SK-N-SH (cell line): ENCODE measurements at regions not wholly inside any gene's neighbourhood (a gene's known extent, or its start where the extent isn't known, plus 50 kb on each side); places are given as distances from the start of the nearest gene placed in this dataset.

Experiments
- CTCF ChIA-PET: fragments of 300-600, 350-600 bp; formaldehyde crosslinking; extraction: SDS; loops from one replicate; lab custom pipeline; 2021; lab: Yijun Ruan, JAX
- POLR2A ChIA-PET: fragments of 350-600 bp; sonication (Branson Sonifier 250); formaldehyde crosslinking; extraction: SDS; loops from one replicate; lab custom pipeline; 2020; ENCODE audit warnings: antibody characterized with exemption, inconsistent platforms; lab: Yijun Ruan, JAX
- DNase-seq: peaks from one replicate; pipeline ENCODE4 v3.0.0; 2012
- H2AFZ ChIP-seq: fragments of 200-600 bp; sonication (generic); 2 replicates; pipeline ENCODE4 v1.8.1; 2016; ENCODE audit warnings: antibody characterized with exemption, mild to moderate bottlenecking, low read depth
- H3F3A ChIP-seq: fragments of 200-600 bp; sonication (generic); replicated peaks from 2 replicates; pipeline ENCODE3; 2016; ENCODE audit warnings: antibody characterized with exemption, mild to moderate bottlenecking; ENCODE audit not compliant: insufficient read depth
- H3K27ac ChIP-seq, 2 experiments: fragments of 200-500 bp in 1 of 2; fragments of 200-600 bp in 1 of 2; sonication (Bioruptor generic) in 1 of 2; sonication (generic), shearing (Covaris generic) in 1 of 2; 2 replicates each; pipeline versions ENCODE4 v1.5.1 to v1.6.1; 2014 to 2016; ENCODE audit warnings: low read depth in 2 of 2, inconsistent platforms in 1 of 2, low read length in 1 of 2, mild to moderate bottlenecking in 1 of 2, mixed read lengths in 1 of 2
- H3K27me3 ChIP-seq: fragments of 200-600 bp; sonication (generic), shearing (Covaris generic); 2 replicates; pipeline ENCODE4 v1.6.1; 2016; ENCODE audit warnings: mixed run types; ENCODE audit not compliant: insufficient read depth
- H3K36me3 ChIP-seq, 2 experiments: fragments of 200-500 bp in 1 of 2; fragments of 200-600 bp in 1 of 2; sonication (Bioruptor generic) in 1 of 2; sonication (generic) in 1 of 2; replicated peaks in 1 of 2; 2 replicates each; pipeline versions ENCODE3 to v1.5.1; 2014 to 2016; ENCODE audit warnings: low read length in 1 of 2, mild to moderate bottlenecking in 1 of 2; ENCODE audit not compliant: insufficient read depth in 2 of 2, control insufficient read depth in 1 of 2
- H3K4me1 ChIP-seq, 2 experiments: fragments of 200-500 bp in 1 of 2; fragments of 200-600 bp in 1 of 2; sonication (Bioruptor generic) in 1 of 2; sonication (generic), shearing (Covaris generic) in 1 of 2; 2 replicates each; pipeline versions ENCODE4 v1.5.1 to v1.6.1; 2014 to 2016; ENCODE audit warnings: low read depth in 1 of 2, low read length in 1 of 2, mixed run types in 1 of 2; ENCODE audit not compliant: insufficient read depth in 2 of 2, control insufficient read depth in 1 of 2
- H3K4me2 ChIP-seq: fragments of 200-600 bp; sonication (generic), shearing (Covaris generic); 2 replicates; pipeline ENCODE4 v1.6.1; 2017; ENCODE audit warnings: mixed run types
- H3K4me3 ChIP-seq, 2 experiments: fragments of 200-500 bp in 1 of 2; fragments of 200-600 bp in 1 of 2; sonication (Bioruptor generic) in 1 of 2; sonication (generic), shearing (Covaris generic) in 1 of 2; 2 replicates each; pipeline versions ENCODE4 v1.5.1 to v1.8.1; 2014 to 2016; ENCODE audit warnings: low read depth in 2 of 2, inconsistent platforms in 1 of 2, low read length in 1 of 2, mild to moderate bottlenecking in 1 of 2, mixed read lengths in 1 of 2, moderate library complexity in 1 of 2
- H3K79me2 ChIP-seq: fragments of 200-600 bp; sonication (generic); 2 replicates; pipeline ENCODE4 v1.8.1; 2017; ENCODE audit warnings: mild to moderate bottlenecking; ENCODE audit not compliant: insufficient read depth
- H3K9ac ChIP-seq: fragments of 200-600 bp; sonication (generic); 2 replicates; pipeline ENCODE4 v1.6.1; 2017; ENCODE audit warnings: mixed run types
- H3K9me2 ChIP-seq: fragments of 200-600 bp; sonication (generic); 2 replicates; pipeline ENCODE4 v1.6.1; 2017; ENCODE audit warnings: mixed run types
- H3K9me3 ChIP-seq: fragments of 200-600 bp; sonication (generic); 2 replicates; pipeline ENCODE4 v1.6.1; 2017; ENCODE audit warnings: mixed run types, mild to moderate bottlenecking, moderate library complexity
- H4K20me1 ChIP-seq: fragments of 200-600 bp; sonication (generic); 2 replicates; pipeline ENCODE4 v1.6.1; 2017; ENCODE audit warnings: mild to moderate bottlenecking, mixed run types; ENCODE audit not compliant: insufficient read depth
- CHD2 ChIP-seq: fragments of 150-350 bp; IDR thresholded peaks from 2 replicates; pipeline ENCODE4 v1.6.1; 2018; ENCODE audit warnings: low read length; ENCODE audit not compliant: partially characterized antibody
- EZH2phosphoT487 ChIP-seq: fragments of 200-600 bp; sonication (generic); IDR thresholded peaks from 2 replicates; pipeline ENCODE4 v1.6.1; 2017; ENCODE audit warnings: low read depth, mixed run types, mild to moderate bottlenecking, antibody characterized with exemption, moderate library complexity, borderline replicate concordance
- FOSL2 ChIP-seq: IDR thresholded peaks from 2 replicates; pipeline ENCODE4 v1.4.0; 2012; ENCODE audit warnings: low read depth, mild to moderate bottlenecking, moderate library complexity, borderline replicate concordance
- FOXJ3 ChIP-seq: sonication (generic); formaldehyde crosslinking; IDR thresholded peaks from 2 replicates; pipeline ENCODE4 v1.5.1; 2020; ENCODE audit warnings: mild to moderate bottlenecking, missing genetic modification reagents
- FOXM1 ChIP-seq: IDR thresholded peaks from 2 replicates; pipeline ENCODE4 v1.4.0; 2012; ENCODE audit warnings: low read depth, mild to moderate bottlenecking
- GABPA ChIP-seq: IDR thresholded peaks from 2 replicates; pipeline ENCODE4 v1.4.0; 2012; ENCODE audit warnings: low read depth, mild to moderate bottlenecking
- GATA2 ChIP-seq: sonication (generic); formaldehyde crosslinking; IDR thresholded peaks from 2 replicates; pipeline ENCODE4 v1.5.0; 2020; ENCODE audit warnings: mild to moderate bottlenecking, missing genetic modification reagents
- JUND ChIP-seq: IDR thresholded peaks from 2 replicates; pipeline ENCODE4 v1.4.0; 2012
- MEF2A ChIP-seq: IDR thresholded peaks from 2 replicates; pipeline ENCODE4 v1.4.0; 2012; ENCODE audit warnings: low read depth, borderline replicate concordance
- RCOR1 ChIP-seq: fragments of 150-350 bp; IDR thresholded peaks from 2 replicates; pipeline ENCODE4 v1.6.1; 2017; ENCODE audit warnings: antibody characterized with exemption, low read length
- RFX5 ChIP-seq: IDR thresholded peaks from 2 replicates; pipeline ENCODE4 v1.6.1; 2012; ENCODE audit warnings: mild to moderate bottlenecking, improper control_type of control experiment, low read length
- RXRA ChIP-seq: IDR thresholded peaks from 2 replicates; pipeline ENCODE4 v1.4.0; 2012; ENCODE audit warnings: low read depth, mild to moderate bottlenecking, borderline replicate concordance
- TAF1 ChIP-seq: IDR thresholded peaks from 2 replicates; pipeline ENCODE4 v1.6.1; 2012; ENCODE audit warnings: low read depth, mild to moderate bottlenecking, low read length, moderate library complexity, borderline replicate concordance
- TCF12 ChIP-seq: IDR thresholded peaks from 2 replicates; pipeline ENCODE4 v1.4.0; 2012
- TEAD4 ChIP-seq: IDR thresholded peaks from 2 replicates; pipeline ENCODE4 v1.4.0; 2012; ENCODE audit warnings: mild to moderate bottlenecking, borderline replicate concordance; ENCODE audit not compliant: insufficient read depth
- YY1 ChIP-seq: IDR thresholded peaks from 2 replicates; pipeline ENCODE4 v1.4.0; 2012; ENCODE audit warnings: low read depth, mild to moderate bottlenecking
- WGBS: methylation state at CpG from one replicate; pipeline ENCODE4 v1.1.6; 2017; ENCODE audit warnings: low lambda C conversion rate; 5-methylcytosine and 5-hydroxymethylcytosine counted together
- TF ChIP-seq, protein P1 (sequence below): IDR thresholded peaks from 2 replicates; pipeline ENCODE4 v1.4.0; 2012; ENCODE audit warnings: low read depth, borderline replicate concordance
- TF ChIP-seq, protein P2 (sequence below): fragments of 150-350 bp; IDR thresholded peaks from 2 replicates; pipeline ENCODE4 v1.6.1; 2016; ENCODE audit warnings: mild to moderate bottlenecking, low read depth, low read length
- TF ChIP-seq, protein P3 (sequence below): fragments of 150-350 bp; IDR thresholded peaks from 2 replicates; pipeline ENCODE4 v1.6.1; 2017; ENCODE audit warnings: antibody characterized with exemption, low read length, low read depth, borderline replicate concordance

DNA sequence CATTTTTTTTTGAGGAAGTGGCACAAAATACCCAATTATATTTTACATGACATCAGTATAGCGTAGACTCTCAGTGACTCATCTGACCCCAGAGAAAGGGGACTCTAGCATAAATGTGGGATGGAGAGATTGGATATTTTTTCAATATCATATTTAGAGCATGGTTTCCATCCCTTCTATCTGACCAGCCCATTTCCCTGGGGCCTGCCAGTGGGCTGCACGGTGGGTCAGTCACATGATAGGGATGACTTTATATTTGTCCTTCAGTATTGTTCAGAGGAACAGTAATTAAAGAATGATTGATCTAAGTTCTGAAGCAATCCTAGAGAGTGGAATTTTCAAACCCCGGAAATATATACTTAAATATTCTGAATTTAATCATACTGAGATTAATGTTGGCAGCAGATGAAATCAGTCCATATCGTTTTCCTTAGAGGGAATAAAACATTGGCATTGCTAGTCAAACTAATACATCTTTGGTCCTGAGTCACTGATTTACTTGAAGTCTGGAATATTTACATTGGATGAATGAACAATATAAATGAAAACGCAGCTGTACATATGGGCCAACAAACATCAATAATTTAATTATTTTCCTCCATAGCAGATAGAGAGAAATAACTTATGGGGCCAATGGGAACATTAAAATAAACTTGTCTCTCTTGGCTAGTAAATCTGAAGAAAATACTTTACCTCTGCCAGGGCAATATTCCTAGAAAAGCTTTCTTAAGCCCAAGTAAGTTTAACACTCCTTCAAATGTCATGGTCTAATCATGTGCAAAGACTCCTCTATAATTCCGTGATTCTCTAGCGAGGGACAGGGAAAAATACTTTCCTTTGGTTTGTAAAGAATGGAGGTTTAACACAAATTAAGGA, 563.6 kb upstream of the PKDCC start:
- ChIA-PET POLR2A (no interaction called here), CTCF (interaction anchor here (1.2 kb wide), 1 partner anchor 215 kb away, joined by 4 read pairs; no protein-coding TSS in a partner anchor)
- H3K27ac ChIP-seq: no peak overlapping the region
- H3K4me3 ChIP-seq: no peak overlapping the region
- DNase-seq: no peak
- no peaks in the 10 kb centered on the region for H3K36me3 ChIP-seq
- H3K4me1 ChIP-seq: no peaks in the 10 kb centered on the region
- 0 out of 2 replicates have a peak, but pooled peaks cover 5% of the 10 kb centered on the region for H3K9me2 ChIP-seq
- TF ChIP-seq CHD2 (no peak), TAF1 (no peak), MEF2A (no peak), RFX5 (no peak), TCF12 (no peak), FOXJ3 (CRISPR knock-in tag) (no peak), RCOR1 (no peak), RXRA (no peak), FOSL2 (no peak), TEAD4 (no peak), GATA2 (CRISPR knock-in tag) (no peak), FOXM1 (no peak), YY1 (no peak), EZH2phosphoT487 (no peak), GABPA (no peak), JUND (no peak)
- TF ChIP-seq, protein P1, sequence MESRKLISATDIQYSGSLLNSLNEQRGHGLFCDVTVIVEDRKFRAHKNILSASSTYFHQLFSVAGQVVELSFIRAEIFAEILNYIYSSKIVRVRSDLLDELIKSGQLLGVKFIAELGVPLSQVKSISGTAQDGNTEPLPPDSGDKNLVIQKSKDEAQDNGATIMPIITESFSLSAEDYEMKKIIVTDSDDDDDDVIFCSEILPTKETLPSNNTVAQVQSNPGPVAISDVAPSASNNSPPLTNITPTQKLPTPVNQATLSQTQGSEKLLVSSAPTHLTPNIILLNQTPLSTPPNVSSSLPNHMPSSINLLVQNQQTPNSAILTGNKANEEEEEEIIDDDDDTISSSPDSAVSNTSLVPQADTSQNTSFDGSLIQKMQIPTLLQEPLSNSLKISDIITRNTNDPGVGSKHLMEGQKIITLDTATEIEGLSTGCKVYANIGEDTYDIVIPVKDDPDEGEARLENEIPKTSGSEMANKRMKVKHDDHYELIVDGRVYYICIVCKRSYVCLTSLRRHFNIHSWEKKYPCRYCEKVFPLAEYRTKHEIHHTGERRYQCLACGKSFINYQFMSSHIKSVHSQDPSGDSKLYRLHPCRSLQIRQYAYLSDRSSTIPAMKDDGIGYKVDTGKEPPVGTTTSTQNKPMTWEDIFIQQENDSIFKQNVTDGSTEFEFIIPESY: no peak
- TF ChIP-seq, protein P2, sequence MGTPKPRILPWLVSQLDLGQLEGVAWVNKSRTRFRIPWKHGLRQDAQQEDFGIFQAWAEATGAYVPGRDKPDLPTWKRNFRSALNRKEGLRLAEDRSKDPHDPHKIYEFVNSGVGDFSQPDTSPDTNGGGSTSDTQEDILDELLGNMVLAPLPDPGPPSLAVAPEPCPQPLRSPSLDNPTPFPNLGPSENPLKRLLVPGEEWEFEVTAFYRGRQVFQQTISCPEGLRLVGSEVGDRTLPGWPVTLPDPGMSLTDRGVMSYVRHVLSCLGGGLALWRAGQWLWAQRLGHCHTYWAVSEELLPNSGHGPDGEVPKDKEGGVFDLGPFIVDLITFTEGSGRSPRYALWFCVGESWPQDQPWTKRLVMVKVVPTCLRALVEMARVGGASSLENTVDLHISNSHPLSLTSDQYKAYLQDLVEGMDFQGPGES: no peak
- TF ChIP-seq, protein P3, sequence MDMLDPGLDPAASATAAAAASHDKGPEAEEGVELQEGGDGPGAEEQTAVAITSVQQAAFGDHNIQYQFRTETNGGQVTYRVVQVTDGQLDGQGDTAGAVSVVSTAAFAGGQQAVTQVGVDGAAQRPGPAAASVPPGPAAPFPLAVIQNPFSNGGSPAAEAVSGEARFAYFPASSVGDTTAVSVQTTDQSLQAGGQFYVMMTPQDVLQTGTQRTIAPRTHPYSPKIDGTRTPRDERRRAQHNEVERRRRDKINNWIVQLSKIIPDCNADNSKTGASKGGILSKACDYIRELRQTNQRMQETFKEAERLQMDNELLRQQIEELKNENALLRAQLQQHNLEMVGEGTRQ: no peak
- no peaks in the 10 kb centered on the region for H3K79me2 ChIP-seq
- no peaks in the 10 kb centered on the region for H3K9me3 ChIP-seq
- no peaks in the 10 kb centered on the region for H3K27me3 ChIP-seq
- WGBS: 19% methylated on average over 7 of the region's 7 CpGs
- H2AFZ ChIP-seq: no peak overlapping the region
- H3F3A ChIP-seq: no peaks in the 10 kb centered on the region
- no peak overlapping the region for H3K9ac ChIP-seq
- H4K20me1 ChIP-seq: no peaks in the 10 kb centered on the region
- no peak overlapping the region for H3K4me2 ChIP-seq
